K562 (cell line): ENCODE measurements at regions not wholly inside any gene's neighbourhood (a gene's known extent, or its start where the extent isn't known, plus 50 kb on each side); places are given as distances from the start of the nearest gene placed in this dataset.

Source experiments
- ATAC-seq: fragments of 200-7000 bp; cut with Tn5 transposase; 3 replicates; pipeline ENCODE4 v1.9.1; 2020; ENCODE audit warnings: moderate library complexity
- BruUV-seq: library from RNA; stranded (reverse); fragments of 400-500 nt; replicated peaks from 2 replicates; lab custom pipeline; 2021; lab: Mats Ljungman, UMichigan
- CTCF ChIA-PET: fragments of 300-600 bp; formaldehyde crosslinking; extraction: SDS; loops from one replicate; lab custom pipeline; 2021; ENCODE audit warnings: low intra/inter-chr PET ratio; lab: Yijun Ruan, JAX
- POLR2A ChIA-PET: fragments of 300-600, 350-650 bp; sonication (Branson Sonifier 250); formaldehyde crosslinking; extraction: SDS; loops from one replicate; lab custom pipeline; 2021; ENCODE audit warnings: antibody characterized with exemption, inconsistent platforms; lab: Yijun Ruan, JAX
- DNase-seq, 4 experiments: peaks; one replicate each; pipeline versions ENCODE4 v3.0.0 to v3.0.0-alpha.2; 2011 to 2018; ENCODE audit warnings: low spot score in 3 of 4, mixed read lengths in 3 of 4; ENCODE audit errors: extremely low read depth in 1 of 4
- FAIRE-seq: peaks from 2 replicates; lab custom pipeline; 2011; peaks lifted over from hg19 to GRCh38; lab: Jason Lieb, UNC
- H2AFZ ChIP-seq: 2 replicates; pipeline ENCODE4 v1.6.0; 2011; ENCODE audit warnings: low read depth, low read length, control low read depth, inconsistent platforms
- H3K27ac ChIP-seq: fragments of 200-600 bp; 3 replicates; pipeline ENCODE4 v1.8.0; 2011; ENCODE audit warnings: low read depth, mild to moderate bottlenecking, control low read depth, inconsistent platforms, low read length, moderate library complexity, mixed read lengths; ENCODE audit errors: extremely low read depth
- H3K27me3 ChIP-seq, 2 experiments: fragments of 300-600 bp in 1 of 2; 2 replicates in 1 of 2; 3 replicates in 1 of 2; pipeline versions ENCODE4 v1.6.0 to v1.8.0; 2011; ENCODE audit warnings: inconsistent platforms in 2 of 2, low read length in 2 of 2, mild to moderate bottlenecking in 1 of 2, mixed read lengths in 1 of 2, moderate library complexity in 1 of 2; ENCODE audit not compliant: control insufficient read depth in 2 of 2, insufficient read depth in 2 of 2
- H3K36me3 ChIP-seq: fragments of 300-600 bp; 3 replicates; pipeline ENCODE4 v1.8.0; 2011; ENCODE audit warnings: mild to moderate bottlenecking, low read length, inconsistent platforms; ENCODE audit not compliant: control insufficient read depth, insufficient read depth
- H3K4me1 ChIP-seq, 2 experiments: fragments of 200-600 bp in 1 of 2; replicated peaks in 1 of 2; 2 replicates in 1 of 2; 3 replicates in 1 of 2; pipeline versions ENCODE4 v1.5.1 to v1.8.0; 2011; ENCODE audit warnings: inconsistent platforms in 2 of 2, low read length in 2 of 2, mild to moderate bottlenecking in 1 of 2, mixed read lengths in 1 of 2, moderate library complexity in 1 of 2; ENCODE audit not compliant: control insufficient read depth in 2 of 2, insufficient read depth in 2 of 2
- H3K4me2 ChIP-seq: 2 replicates; pipeline ENCODE4 v1.6.1; 2011; ENCODE audit warnings: low read length, control low read depth, inconsistent platforms, mixed read lengths; ENCODE audit not compliant: insufficient read depth
- H3K4me3 ChIP-seq: fragments of 200-600 bp; sonication (generic), shearing (Covaris generic); 2 replicates; pipeline ENCODE4 v1.5.1; 2016; ENCODE audit warnings: control low read depth, inconsistent platforms
- H3K79me2 ChIP-seq: fragments of 200-600 bp; 3 replicates; pipeline ENCODE4 v1.8.0; 2011; ENCODE audit warnings: low read length, inconsistent platforms; ENCODE audit not compliant: control insufficient read depth, insufficient read depth
- H3K9ac ChIP-seq, 2 experiments: 2 replicates each; pipeline versions ENCODE4 v1.6.0 to v1.6.1; 2011; ENCODE audit warnings: low read depth in 2 of 2, low read length in 2 of 2, control low read depth in 1 of 2, inconsistent platforms in 1 of 2, mild to moderate bottlenecking in 1 of 2, mixed read lengths in 1 of 2; ENCODE audit not compliant: insufficient read depth in 1 of 2
- H3K9me1 ChIP-seq: one replicate; pipeline ENCODE4 v1.6.0; 2011; ENCODE audit warnings: inconsistent platforms, mild to moderate bottlenecking, low read length, moderate library complexity; ENCODE audit not compliant: control insufficient read depth, insufficient read depth
- H3K9me3 ChIP-seq: replicated peaks from 2 replicates; pipeline ENCODE4 v1.5.1; 2011; ENCODE audit warnings: low read depth, low read length, inconsistent platforms; ENCODE audit not compliant: control insufficient read depth, insufficient read depth
- H4K20me1 ChIP-seq: replicated peaks from 2 replicates; pipeline ENCODE4 v1.6.1; 2011; ENCODE audit warnings: low read length, inconsistent platforms, mixed read lengths; ENCODE audit not compliant: control insufficient read depth, insufficient read depth
- BRF1 ChIP-seq: IDR thresholded peaks from 3 replicates; pipeline ENCODE4 v1.6.1; 2011; ENCODE audit warnings: borderline replicate concordance, mild to moderate bottlenecking; ENCODE audit not compliant: insufficient read length; ENCODE audit errors: extremely low read depth
- HEY1 ChIP-seq: fragments of 250-450 bp; sonication (Bioruptor Pico); IDR thresholded peaks from 2 replicates; pipeline ENCODE4 v1.5.0; 2020; ENCODE audit warnings: mild to moderate bottlenecking, moderate library complexity, borderline replicate concordance
- KAT2B ChIP-seq: IDR thresholded peaks from one replicate; pipeline ENCODE4 v1.6.1; 2012; ENCODE audit warnings: low read depth, mild to moderate bottlenecking, control low read depth, inconsistent platforms, low read length, moderate library complexity
- OTX1 ChIP-seq: fragments of 450-650 bp; formaldehyde crosslinking; IDR thresholded peaks from 2 replicates; pipeline ENCODE4 v1.4.0; 2022; ENCODE audit warnings: mild to moderate bottlenecking
- POLR3A ChIP-seq: IDR thresholded peaks from 2 replicates; pipeline ENCODE4 v1.6.1; 2011; ENCODE audit warnings: borderline replicate concordance, mild to moderate bottlenecking, moderate library complexity; ENCODE audit not compliant: insufficient read length, insufficient read depth; ENCODE audit errors: extremely low read depth
- SAFB ChIP-seq: fragments of 200-400 bp; formaldehyde crosslinking; IDR thresholded peaks from 2 replicates; pipeline ENCODE4 v1.6.1; 2017; ENCODE audit warnings: low read depth, low read length, borderline replicate concordance
- SMARCB1 ChIP-seq: IDR thresholded peaks from 2 replicates; pipeline ENCODE4 v1.6.1; 2011; ENCODE audit warnings: improper control_type of control experiment, low read depth; ENCODE audit not compliant: insufficient read length
- TCF3 ChIP-seq: sonication (generic); formaldehyde crosslinking; IDR thresholded peaks from 2 replicates; pipeline ENCODE4 v1.4.0; 2020; ENCODE audit warnings: mild to moderate bottlenecking, missing genetic modification reagents
- TGIF2 ChIP-seq: sonication (generic); formaldehyde crosslinking; IDR thresholded peaks from 2 replicates; pipeline ENCODE4 v1.8.1; 2022; ENCODE audit warnings: mild to moderate bottlenecking, missing genetic modification reagents, moderate library complexity
- WGBS: fragments of 100-300 bp; shearing (Covaris generic); methylation state at CpG from one replicate; pipeline ENCODE4 v1.1.6; 2016; ENCODE audit warnings: low coverage, mixed read lengths; ENCODE audit not compliant: insufficient coverage; ENCODE audit errors: missing lambda C conversion rate; 5-methylcytosine and 5-hydroxymethylcytosine counted together
- in situ Hi-C: fragments of 300-500 bp; cut with MboI; formaldehyde crosslinking; loops from 4 replicates; pipeline ENCODE4 v1.15.0; 2018; ENCODE audit warnings: inconsistent platforms, mixed read lengths
- intact Hi-C: fragments of 100-400 bp; cut with micrococcal nuclease; formaldehyde crosslinking; loops from 2 replicates; pipeline ENCODE4 v1.14.2; 2022

GRCh38 chr13:50744116-50744660, 99.3 kb downstream of the DLEU7 start:
- CTCF ChIA-PET = no interaction called here
- no peak for FAIRE-seq
- Histone ChIP-seq H3K36me3 (no peaks in the 10 kb centered on the region), H3K4me2 (no peak overlapping the region), H4K20me1 (no peaks in the 10 kb centered on the region), H3K9me1 (no peaks in the 10 kb centered on the region), H3K9me3 (no peaks in the 10 kb centered on the region), H3K4me3 (no peak overlapping the region), H2AFZ (no peak overlapping the region), H3K27ac (no peak overlapping the region), H3K27me3 (no peaks in the 10 kb centered on the region; a peak in 2 of 5 replicates), H3K4me1 (no peaks in the 10 kb centered on the region), H3K9ac (no peak overlapping the region), H3K79me2 (no peaks in the 10 kb centered on the region)
- no peak for DNase-seq
- intact Hi-C loops = no loop called here
- in situ Hi-C loops = no loop called here
- no peak for ATAC-seq
- no TSS peak for BruUV-seq
- 4% methylated on average over 6 of the region's 6 CpGs for WGBS
- POLR2A ChIA-PET = no interaction called here
- TF ChIP-seq TCF3 = no peak
- no peak for TF ChIP-seq SMARCB1
- no peak for TF ChIP-seq BRF1
- TF ChIP-seq TGIF2 = no peak
- TF ChIP-seq KAT2B = no peak
- TF ChIP-seq SAFB = no peak
- no peak for TF ChIP-seq OTX1 (CRISPR knock-in tag)
- no peak for TF ChIP-seq HEY1
- TF ChIP-seq POLR3A = no peak
- TF ChIP-seq, all 486 proteins: peak for 0
